HL-60 (cell line): ENCODE measurements at regions not wholly inside any gene's neighbourhood (a gene's known extent, or its start where the extent isn't known, plus 50 kb on each side); places are given as distances from the start of the nearest gene placed in this dataset. TPM values are rescaled to one million over a fixed set of nuclear protein-coding genes. Genes with fewer than 3 reads are reported as not detected.

ENCODE experiments used
- DNase-seq, 2 experiments: peaks; one replicate each; pipeline ENCODE4 v3.0.0-alpha.2; 2010 to 2020; ENCODE audit warnings: low read depth in 1 of 2, low spot score in 1 of 2
- H3K27ac ChIP-seq: fragments of 250-450 bp; sonication (Bioruptor Pico); replicated peaks from 2 replicates; pipeline ENCODE4 v1.5.1; 2020; ENCODE audit warnings: mild to moderate bottlenecking, moderate library complexity
- H3K27me3 ChIP-seq: fragments of 250-450 bp; sonication (Bioruptor Pico); 2 replicates; pipeline ENCODE4 v1.5.1; 2021; ENCODE audit warnings: mild to moderate bottlenecking, moderate library complexity; ENCODE audit not compliant: insufficient read depth, poor library complexity, severe bottlenecking
- H3K4me3 ChIP-seq: replicated peaks from 2 replicates; pipeline ENCODE4 v1.5.1; 2011; ENCODE audit warnings: mild to moderate bottlenecking, control low read depth, low read length; ENCODE audit not compliant: insufficient read depth
- GABPA ChIP-seq: IDR thresholded peaks from 2 replicates; pipeline ENCODE4 v1.6.1; 2012; ENCODE audit warnings: low read depth
- POLR2AphosphoS5 ChIP-seq: IDR thresholded peaks from 2 replicates; pipeline ENCODE4 v1.6.1; 2012; ENCODE audit warnings: low read depth
- SPI1 ChIP-seq: IDR thresholded peaks from 2 replicates; pipeline ENCODE4 v1.6.1; 2012; ENCODE audit warnings: low read depth, mild to moderate bottlenecking, borderline replicate concordance
- microRNA-seq: library from miRNA; unstranded; fragments of <30 nt; microRNA quantifications from one replicate; pipeline ENCODE4, GENCODE V29; 2018
- TF ChIP-seq, protein P1 (sequence below): IDR thresholded peaks from one replicate; pipeline ENCODE4 v1.5.1; 2011; ENCODE audit warnings: low read length, control low read depth, inconsistent platforms; ENCODE audit not compliant: insufficient read depth
- TF ChIP-seq, protein P2 (sequence below): IDR thresholded peaks from 2 replicates; pipeline ENCODE4 v1.6.1; 2012; ENCODE audit warnings: low read depth; ENCODE audit not compliant: insufficient replicate concordance

DNA sequence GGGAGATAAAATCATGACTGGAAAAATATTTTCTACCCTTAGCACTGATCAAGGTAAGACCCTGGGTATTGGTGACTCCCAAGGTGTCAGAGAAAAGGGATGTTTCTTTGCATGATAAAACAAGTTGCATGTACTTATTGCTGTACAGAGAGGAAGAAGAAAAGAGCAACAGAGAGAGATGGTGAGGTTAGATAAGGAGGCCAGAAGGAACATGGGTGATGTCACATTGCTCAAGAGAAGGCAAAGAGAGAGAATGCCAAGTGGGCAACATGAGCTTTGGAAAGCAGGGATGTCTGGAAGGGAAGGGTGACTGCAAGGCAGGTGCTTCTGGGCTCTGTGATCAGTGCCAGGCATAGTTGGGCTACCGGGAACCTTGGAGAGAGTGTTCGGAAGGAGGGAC is 65.1 kb upstream of the ADARB2 start:
- no peak overlapping the region for H3K4me3 ChIP-seq
- H3K27ac ChIP-seq, result no peak overlapping the region
- TF ChIP-seq SPI1 (no peak), GABPA (no peak), POLR2AphosphoS5 (no peak)
- TF ChIP-seq, protein P1, sequence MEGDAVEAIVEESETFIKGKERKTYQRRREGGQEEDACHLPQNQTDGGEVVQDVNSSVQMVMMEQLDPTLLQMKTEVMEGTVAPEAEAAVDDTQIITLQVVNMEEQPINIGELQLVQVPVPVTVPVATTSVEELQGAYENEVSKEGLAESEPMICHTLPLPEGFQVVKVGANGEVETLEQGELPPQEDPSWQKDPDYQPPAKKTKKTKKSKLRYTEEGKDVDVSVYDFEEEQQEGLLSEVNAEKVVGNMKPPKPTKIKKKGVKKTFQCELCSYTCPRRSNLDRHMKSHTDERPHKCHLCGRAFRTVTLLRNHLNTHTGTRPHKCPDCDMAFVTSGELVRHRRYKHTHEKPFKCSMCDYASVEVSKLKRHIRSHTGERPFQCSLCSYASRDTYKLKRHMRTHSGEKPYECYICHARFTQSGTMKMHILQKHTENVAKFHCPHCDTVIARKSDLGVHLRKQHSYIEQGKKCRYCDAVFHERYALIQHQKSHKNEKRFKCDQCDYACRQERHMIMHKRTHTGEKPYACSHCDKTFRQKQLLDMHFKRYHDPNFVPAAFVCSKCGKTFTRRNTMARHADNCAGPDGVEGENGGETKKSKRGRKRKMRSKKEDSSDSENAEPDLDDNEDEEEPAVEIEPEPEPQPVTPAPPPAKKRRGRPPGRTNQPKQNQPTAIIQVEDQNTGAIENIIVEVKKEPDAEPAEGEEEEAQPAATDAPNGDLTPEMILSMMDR, result no peak
- TF ChIP-seq, protein P2, sequence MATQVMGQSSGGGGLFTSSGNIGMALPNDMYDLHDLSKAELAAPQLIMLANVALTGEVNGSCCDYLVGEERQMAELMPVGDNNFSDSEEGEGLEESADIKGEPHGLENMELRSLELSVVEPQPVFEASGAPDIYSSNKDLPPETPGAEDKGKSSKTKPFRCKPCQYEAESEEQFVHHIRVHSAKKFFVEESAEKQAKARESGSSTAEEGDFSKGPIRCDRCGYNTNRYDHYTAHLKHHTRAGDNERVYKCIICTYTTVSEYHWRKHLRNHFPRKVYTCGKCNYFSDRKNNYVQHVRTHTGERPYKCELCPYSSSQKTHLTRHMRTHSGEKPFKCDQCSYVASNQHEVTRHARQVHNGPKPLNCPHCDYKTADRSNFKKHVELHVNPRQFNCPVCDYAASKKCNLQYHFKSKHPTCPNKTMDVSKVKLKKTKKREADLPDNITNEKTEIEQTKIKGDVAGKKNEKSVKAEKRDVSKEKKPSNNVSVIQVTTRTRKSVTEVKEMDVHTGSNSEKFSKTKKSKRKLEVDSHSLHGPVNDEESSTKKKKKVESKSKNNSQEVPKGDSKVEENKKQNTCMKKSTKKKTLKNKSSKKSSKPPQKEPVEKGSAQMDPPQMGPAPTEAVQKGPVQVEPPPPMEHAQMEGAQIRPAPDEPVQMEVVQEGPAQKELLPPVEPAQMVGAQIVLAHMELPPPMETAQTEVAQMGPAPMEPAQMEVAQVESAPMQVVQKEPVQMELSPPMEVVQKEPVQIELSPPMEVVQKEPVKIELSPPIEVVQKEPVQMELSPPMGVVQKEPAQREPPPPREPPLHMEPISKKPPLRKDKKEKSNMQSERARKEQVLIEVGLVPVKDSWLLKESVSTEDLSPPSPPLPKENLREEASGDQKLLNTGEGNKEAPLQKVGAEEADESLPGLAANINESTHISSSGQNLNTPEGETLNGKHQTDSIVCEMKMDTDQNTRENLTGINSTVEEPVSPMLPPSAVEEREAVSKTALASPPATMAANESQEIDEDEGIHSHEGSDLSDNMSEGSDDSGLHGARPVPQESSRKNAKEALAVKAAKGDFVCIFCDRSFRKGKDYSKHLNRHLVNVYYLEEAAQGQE, result no peak
- DNase-seq, result no peak
- H3K27me3 ChIP-seq, result no peaks in the 10 kb centered on the region

DNA sequence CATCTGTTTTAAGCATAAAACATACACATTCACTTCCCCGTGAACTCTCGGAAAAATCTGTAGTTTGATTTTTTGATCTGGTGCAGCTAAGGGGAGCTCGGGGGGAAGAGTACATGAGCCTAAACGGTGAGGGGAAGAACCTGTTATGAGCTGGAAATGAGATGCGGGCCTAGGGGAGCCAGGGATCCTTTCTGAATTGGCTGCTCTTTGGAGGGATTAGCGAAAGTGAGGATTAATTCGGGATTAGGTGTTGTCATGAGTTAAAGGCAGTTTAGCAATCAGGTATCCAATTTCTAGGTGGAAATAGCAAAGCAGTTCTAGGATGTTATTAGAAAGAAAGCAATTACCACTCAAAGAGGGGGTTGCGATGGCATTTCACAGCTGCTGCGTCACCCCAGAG is 51.1 kb upstream of the ADARB2 start:
- no peak for TF ChIP-seq SPI1
- TF ChIP-seq, protein P1, result no peak
- TF ChIP-seq, protein P2, result no peak
- TF ChIP-seq GABPA, result no peak
- TF ChIP-seq POLR2AphosphoS5, result no peak
- H3K27me3 ChIP-seq, result no peaks in the 10 kb centered on the region
- no peak overlapping the region for H3K27ac ChIP-seq
- no peak overlapping the region for H3K4me3 ChIP-seq
- DNase-seq, result no peak

Small RNAs in the stretch of these regions (microRNA-seq; reads per million reads assigned to microRNA genes)
- gene MIR6072, result not detected
